Sigmoid colon (tissue), 6 donors: ENCODE measurements at regions not wholly inside any gene's neighbourhood (a gene's known extent, or its start where the extent isn't known, plus 50 kb on each side); places are given as distances from the start of the nearest gene placed in this dataset.

Source experiments
- DNase-seq: peaks from one replicate; pipeline ENCODE4 v3.0.0-alpha.2; 2019
- H3K27ac ChIP-seq, 4 donors: fragments of 200-600 bp; sonication (generic); one replicate each; pipeline ENCODE4 v1.5.1; 2016 to 2019; ENCODE audit warnings: mild to moderate bottlenecking in 1 of 4
- H3K27me3 ChIP-seq, 3 donors: fragments of 200-600 bp; sonication (generic); one replicate each; pipeline ENCODE4 v1.5.1; 2019; ENCODE audit warnings: mild to moderate bottlenecking in 1 of 3
- H3K36me3 ChIP-seq, 4 donors: fragments of 200-600 bp; sonication (generic); one replicate each; pipeline ENCODE4 v1.5.1; 2016 to 2019
- H3K4me1 ChIP-seq, 4 donors: fragments of 200-600 bp; sonication (generic); one replicate each; pipeline ENCODE4 v1.5.1; 2017 to 2019
- H3K4me3 ChIP-seq, 4 donors: fragments of 200-600 bp; sonication (generic); one replicate each; pipeline ENCODE4 v1.5.1; 2017 to 2019; ENCODE audit warnings: mild to moderate bottlenecking in 2 of 4, moderate library complexity in 1 of 4
- H3K9me3 ChIP-seq, 4 donors: fragments of 200-600 bp in 3 of 4; sonication (generic) in 3 of 4; one replicate each; pipeline versions ENCODE4 v1.5.1 to v1.6.1; 2013 to 2019
- EP300 ChIP-seq, 4 donors: sonication (generic); formaldehyde crosslinking; IDR thresholded peaks; one replicate each; pipeline ENCODE4 v1.6.1; 2017; ENCODE audit warnings: antibody characterized with exemption in 4 of 4
- POLR2A ChIP-seq, 2 donors: fragments of 450-650 bp; IDR thresholded peaks; one replicate each; pipeline ENCODE4 v1.6.1; 2016; ENCODE audit warnings: antibody characterized with exemption in 2 of 2, mild to moderate bottlenecking in 2 of 2, moderate library complexity in 2 of 2
- POLR2AphosphoS5 ChIP-seq, 4 donors: sonication (generic); formaldehyde crosslinking; IDR thresholded peaks; one replicate each; pipeline ENCODE4 v1.6.1; 2017; ENCODE audit warnings: antibody characterized with exemption in 4 of 4
- WGBS, 2 donors: extraction: QIAGEN DNeasy Blood & Tissue Kit; methylation state at CpG; one replicate each; pipeline ENCODE4 v1.1.7; 2013; 5-methylcytosine and 5-hydroxymethylcytosine counted together
- intact Hi-C: fragments of 100-400 bp; cut with DNase I; formaldehyde crosslinking; loops from one replicate; pipeline ENCODE4 v1.15.1; 2023
- TF ChIP-seq, protein P1 (sequence below), 4 experiments: fragments of 450-650 bp in 3 of 4; fragments of 200-600 bp in 1 of 4; IDR thresholded peaks; one replicate each; pipeline ENCODE4 v1.5.1; 2016 to 2019; ENCODE audit warnings: antibody characterized with exemption in 4 of 4, mild to moderate bottlenecking in 3 of 4, moderate library complexity in 2 of 4
- donor health status: healthy with polysubstance abuse.
- donor health status: healthy.

GRCh38 chr9:92179286-92180001 lies 64.2 kb upstream of the SPTLC1 start:
- no peaks in the 10 kb centered on the region for H3K4me1 ChIP-seq
- no peaks in the 10 kb centered on the region for H3K36me3 ChIP-seq
- H3K27me3 ChIP-seq, result no peaks in the 10 kb centered on the region
- DNase-seq, result no peak
- H3K27ac ChIP-seq, result no peak overlapping the region
- no peak overlapping the region for H3K4me3 ChIP-seq
- H3K9me3 ChIP-seq, result peaks cover 0 to 3% (median 0%) of the 10 kb centered on the region in 4 donors
- 91 to 95% methylated on average over 11 of the region's 11 CpGs for WGBS, 2 donors
- TF ChIP-seq POLR2A (IDR thresholded peaks at IDR 0.05) (no peak), EP300 (IDR thresholded peaks at IDR 0.05) (no peak), POLR2AphosphoS5 (IDR thresholded peaks at IDR 0.05) (no peak)
- TF ChIP-seq, protein P1, sequence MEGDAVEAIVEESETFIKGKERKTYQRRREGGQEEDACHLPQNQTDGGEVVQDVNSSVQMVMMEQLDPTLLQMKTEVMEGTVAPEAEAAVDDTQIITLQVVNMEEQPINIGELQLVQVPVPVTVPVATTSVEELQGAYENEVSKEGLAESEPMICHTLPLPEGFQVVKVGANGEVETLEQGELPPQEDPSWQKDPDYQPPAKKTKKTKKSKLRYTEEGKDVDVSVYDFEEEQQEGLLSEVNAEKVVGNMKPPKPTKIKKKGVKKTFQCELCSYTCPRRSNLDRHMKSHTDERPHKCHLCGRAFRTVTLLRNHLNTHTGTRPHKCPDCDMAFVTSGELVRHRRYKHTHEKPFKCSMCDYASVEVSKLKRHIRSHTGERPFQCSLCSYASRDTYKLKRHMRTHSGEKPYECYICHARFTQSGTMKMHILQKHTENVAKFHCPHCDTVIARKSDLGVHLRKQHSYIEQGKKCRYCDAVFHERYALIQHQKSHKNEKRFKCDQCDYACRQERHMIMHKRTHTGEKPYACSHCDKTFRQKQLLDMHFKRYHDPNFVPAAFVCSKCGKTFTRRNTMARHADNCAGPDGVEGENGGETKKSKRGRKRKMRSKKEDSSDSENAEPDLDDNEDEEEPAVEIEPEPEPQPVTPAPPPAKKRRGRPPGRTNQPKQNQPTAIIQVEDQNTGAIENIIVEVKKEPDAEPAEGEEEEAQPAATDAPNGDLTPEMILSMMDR (IDR thresholded peaks at IDR 0.05), result no peak
- intact Hi-C loops, result no loop called here

- Histone ChIP-seq H3K9me3 (peaks cover 0 to 5% (median 1%) of the 10 kb centered on the region in 4 donors), H3K4me3 (no peak overlapping the region), H3K4me1 (no peaks in the 10 kb centered on the region), H3K36me3 (no peaks in the 10 kb centered on the region), H3K27me3 (no peaks in the 10 kb centered on the region), H3K27ac (no peak overlapping the region)
- WGBS, 2 donors, result 89 to 90% methylated on average over 5 of the region's 5 CpGs
- intact Hi-C loops, result no loop called here
- TF ChIP-seq POLR2A (IDR thresholded peaks at IDR 0.05) (no peak), EP300 (IDR thresholded peaks at IDR 0.05) (no peak), POLR2AphosphoS5 (IDR thresholded peaks at IDR 0.05) (no peak)
- TF ChIP-seq, protein P1 (IDR thresholded peaks at IDR 0.05), result no peak
- DNase-seq, result no peak
Observed at GRCh38 chr9:92177591-92177990, 62.4 kb upstream of the SPTLC1 start.

DNA sequence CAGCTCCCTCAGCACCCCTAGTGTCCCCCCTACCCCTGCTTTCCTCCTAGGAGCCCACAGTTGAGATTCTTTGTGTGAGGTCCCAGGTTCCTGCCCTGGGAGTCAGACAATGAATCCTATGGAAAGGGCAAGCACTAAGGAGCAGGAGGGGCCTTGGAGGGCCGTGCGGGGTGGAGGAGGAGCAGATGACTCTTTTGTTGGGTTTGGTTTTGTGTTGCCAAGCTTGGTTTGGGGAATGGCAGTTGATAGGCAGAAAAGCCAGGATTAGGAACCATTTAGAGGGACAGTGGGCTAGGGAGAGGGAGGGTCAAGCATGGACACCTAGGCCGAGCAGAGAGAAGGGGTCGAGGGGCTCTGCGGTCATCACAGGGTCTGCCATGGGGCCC lies 61.6 kb upstream of the SPTLC1 start:
- H3K4me3 ChIP-seq, result no peak overlapping the region
- no peaks in the 10 kb centered on the region for H3K27me3 ChIP-seq
- no peak for DNase-seq
- intact Hi-C loops, result no loop called here
- H3K27ac ChIP-seq, result no peak overlapping the region
- H3K36me3 ChIP-seq, result no peaks in the 10 kb centered on the region
- no peak for TF ChIP-seq POLR2AphosphoS5 (IDR thresholded peaks at IDR 0.05)
- TF ChIP-seq POLR2A (IDR thresholded peaks at IDR 0.05), result no peak
- TF ChIP-seq, protein P1 (IDR thresholded peaks at IDR 0.05), result no peak
- no peak for TF ChIP-seq EP300 (IDR thresholded peaks at IDR 0.05)
- no peaks in the 10 kb centered on the region for H3K4me1 ChIP-seq
- WGBS, 2 donors, result 93 to 95% methylated on average over 5 of the region's 5 CpGs
- peaks cover 0 to 5% (median 1%) of the 10 kb centered on the region in 4 donors for H3K9me3 ChIP-seq

GRCh38 chr9:92176068-92176799 lies 61.0 kb upstream of the SPTLC1 start:
- DNase-seq, result no peak

More at GRCh38 chr9:92176068-92176799, 61.0 kb upstream of the SPTLC1 start:
- Histone ChIP-seq H3K27me3 (no peaks in the 10 kb centered on the region), H3K9me3 (peaks cover 0 to 5% (median 0%) of the 10 kb centered on the region in 4 donors), H3K27ac (no peak overlapping the region), H3K4me3 (no peak overlapping the region), H3K4me1 (no peaks in the 10 kb centered on the region), H3K36me3 (no peaks in the 10 kb centered on the region)
- 81 to 84% methylated on average over 9 of the region's 9 CpGs for WGBS, 2 donors
- intact Hi-C loops, result no loop called here
- no peak for TF ChIP-seq EP300 (IDR thresholded peaks at IDR 0.05)
- TF ChIP-seq POLR2AphosphoS5 (IDR thresholded peaks at IDR 0.05), result no peak
- TF ChIP-seq, protein P1 (IDR thresholded peaks at IDR 0.05), result no peak
- TF ChIP-seq POLR2A (IDR thresholded peaks at IDR 0.05), result no peak
